GM12873 (cell line): ENCODE measurements at regions not wholly inside any gene's neighbourhood (a gene's known extent, or its start where the extent isn't known, plus 50 kb on each side); places are given as distances from the start of the nearest gene placed in this dataset.

ENCODE experiments used
- CTCF ChIP-seq: IDR thresholded peaks from 2 replicates; pipeline ENCODE4 v1.5.1; 2012; ENCODE audit warnings: low read depth, mild to moderate bottlenecking, moderate library complexity, low read length, control low read depth; ENCODE audit not compliant: insufficient read depth; ENCODE audit errors: missing control alignments

GRCh38 chr14:38063711-38064320 lies 143.9 kb upstream of the SSTR1 start:
- TF ChIP-seq CTCF, result no peak

GRCh38 chr14:38065106-38065762 lies 142.5 kb upstream of the SSTR1 start:
- no peak for TF ChIP-seq CTCF

GRCh38 chr14:38070061-38070588 lies 137.6 kb upstream of the SSTR1 start:
- no peak for TF ChIP-seq CTCF

- TF ChIP-seq CTCF, result no peak
Measured at GRCh38 chr14:38073641-38074040, 134.1 kb upstream of the SSTR1 start.

GRCh38 chr14:38074081-38074480 lies 133.6 kb upstream of the SSTR1 start:
- no peak for TF ChIP-seq CTCF

GRCh38 chr14:38074754-38075153 lies 132.9 kb upstream of the SSTR1 start:
- TF ChIP-seq CTCF, result no peak

GRCh38 chr14:38078393-38078792 lies 129.3 kb upstream of the SSTR1 start:
- TF ChIP-seq CTCF, result no peak
